ENCODE measurements at regions not wholly inside any gene's neighbourhood (a gene's known extent, or its start where the extent isn't known, plus 50 kb on each side); places are given as distances from the start of the nearest gene placed in this dataset.
A peak's percentile ranks its signal among the peaks of the same experiment; 100 is the strongest.
"Not testable (repeated sequence)": the region's sequence is repeated elsewhere in the genome, so short reads cannot be mapped to it uniquely, and the experiment has no call there.

DNA sequence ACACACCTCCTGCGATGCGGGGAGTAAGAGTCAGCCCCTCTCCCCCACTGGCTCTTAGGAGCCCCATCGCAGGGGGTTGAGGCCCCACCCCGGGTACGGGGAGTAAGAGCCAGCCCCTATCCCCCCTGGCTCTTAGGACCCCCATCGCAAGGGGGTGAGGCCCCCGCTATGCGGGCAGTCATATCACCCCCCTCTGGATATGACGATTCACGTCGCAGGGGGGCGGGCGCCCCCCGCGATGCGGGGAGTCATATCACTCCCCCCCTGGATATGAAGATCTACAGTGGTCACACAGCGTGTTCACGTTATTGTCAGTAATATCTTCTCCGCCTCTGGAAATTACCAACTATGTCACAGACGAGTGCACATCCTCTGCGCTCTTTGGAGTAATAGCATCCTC lies 61.1 kb downstream of the DEFB131A start:
- DNase-seq (ENCODE audit: extremely low read depth in 1 of 2, low read depth in 1 of 2): not testable (repeated sequence)

DNA sequence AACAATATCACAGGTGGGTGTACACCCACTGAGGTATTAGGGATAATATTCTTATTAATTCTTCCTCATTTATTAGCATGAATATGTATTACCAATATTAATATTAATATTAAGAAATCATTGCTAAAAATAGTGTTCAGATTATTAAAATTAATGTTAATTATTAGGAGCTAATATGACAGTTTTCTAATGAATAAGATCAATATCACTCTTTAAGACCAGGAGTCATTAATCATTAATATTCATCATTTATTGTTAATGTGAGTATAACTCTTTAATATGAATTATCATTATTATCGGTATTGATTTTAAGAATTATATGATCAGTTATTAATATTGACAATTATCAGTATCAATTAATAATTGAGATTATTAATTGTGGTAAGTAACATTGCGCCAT lies 62.5 kb downstream of the DEFB131A start:
- DNase-seq (ENCODE audit: extremely low read depth in 1 of 2, low read depth in 1 of 2): not testable (repeated sequence)

DNA sequence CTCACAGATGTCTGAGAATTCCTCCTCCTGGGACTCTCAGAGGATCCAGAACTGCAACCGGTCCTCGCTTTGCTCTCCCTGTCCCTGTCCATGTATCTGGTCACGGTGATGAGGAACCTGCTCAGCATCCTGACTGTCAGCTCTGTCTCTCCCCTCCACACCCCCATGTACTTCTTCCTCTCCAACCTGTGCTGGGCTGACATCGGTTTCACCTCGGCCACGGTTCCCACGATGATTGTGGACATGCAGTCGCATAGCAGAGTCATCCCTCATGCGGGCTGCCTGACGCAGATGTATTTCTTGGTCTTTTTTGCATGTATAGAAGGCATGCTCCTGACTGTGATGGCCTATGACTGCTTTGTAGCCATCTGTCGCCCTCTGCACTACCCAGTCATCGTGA lies 68.7 kb downstream of the DEFB131A start:
- DNase-seq (ENCODE audit: extremely low read depth in 1 of 2, low read depth in 1 of 2): not testable (repeated sequence)

DNA sequence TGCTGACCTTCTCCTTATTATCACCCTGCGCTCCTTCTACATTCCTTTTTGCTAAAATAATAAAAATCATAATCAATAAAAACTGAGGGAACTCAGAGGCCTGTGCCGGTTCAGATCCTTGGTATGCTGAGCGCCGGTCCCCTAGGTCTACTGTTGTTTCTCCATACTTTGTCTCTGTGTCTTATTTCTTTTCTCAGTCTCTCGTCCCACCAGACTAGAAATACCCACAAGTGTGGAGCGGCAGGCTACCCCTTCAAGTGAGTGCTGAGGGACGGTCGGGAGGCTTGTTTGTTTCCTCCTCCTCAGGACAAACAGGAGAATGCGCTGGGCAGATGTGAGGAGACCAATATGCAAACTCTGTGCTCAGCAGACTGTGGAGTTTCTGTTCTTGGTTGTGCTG lies 75.4 kb downstream of the DEFB131A start:
- not testable (repeated sequence) for DNase-seq (ENCODE audit: extremely low read depth in 1 of 2, low read depth in 1 of 2)

DNA sequence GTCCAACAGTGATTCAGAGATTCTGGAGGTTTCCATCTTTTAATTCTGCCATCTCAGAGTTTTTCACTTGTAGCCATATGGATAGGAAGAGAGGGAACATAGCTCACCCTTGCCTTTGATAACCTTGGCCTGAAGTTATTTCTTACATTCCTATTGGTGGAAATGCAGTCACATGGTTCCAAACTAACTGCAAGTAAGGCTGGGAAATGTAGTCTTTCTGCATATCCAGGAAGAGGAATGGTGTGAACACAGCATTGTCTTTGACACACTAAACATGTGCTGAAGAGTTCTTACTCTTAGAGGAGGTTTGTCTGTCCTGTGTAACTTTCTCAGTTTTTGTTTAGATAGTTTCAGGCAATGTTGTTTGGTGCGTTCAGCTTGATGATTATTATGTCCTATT lies 78.7 kb downstream of the DEFB131A start:
- not testable (repeated sequence) for DNase-seq (ENCODE audit: extremely low read depth in 1 of 2, low read depth in 1 of 2)

DNA sequence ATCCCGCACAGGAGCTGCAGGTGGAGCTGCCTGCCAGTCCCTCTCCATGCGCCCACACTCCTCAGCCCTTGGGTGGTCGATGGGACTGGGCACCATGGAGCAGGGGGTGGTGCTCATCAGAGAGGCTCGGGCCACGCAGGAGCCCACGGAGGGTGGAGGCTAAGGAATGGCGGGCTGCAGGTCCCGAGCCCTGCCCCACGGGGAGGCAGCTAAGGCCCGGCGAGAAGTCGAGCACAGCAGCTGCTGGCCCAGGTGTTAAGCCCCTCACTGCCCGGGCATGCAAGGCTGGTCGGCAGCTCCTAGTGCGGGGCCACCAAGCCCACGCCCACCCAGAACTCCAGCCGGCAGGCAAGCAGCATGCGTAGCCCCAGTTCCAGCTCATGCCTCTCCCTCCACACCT lies 80.2 kb downstream of the DEFB131A start:
- DNase-seq (ENCODE audit: extremely low read depth in 1 of 2, low read depth in 1 of 2): not testable (repeated sequence)

DNA sequence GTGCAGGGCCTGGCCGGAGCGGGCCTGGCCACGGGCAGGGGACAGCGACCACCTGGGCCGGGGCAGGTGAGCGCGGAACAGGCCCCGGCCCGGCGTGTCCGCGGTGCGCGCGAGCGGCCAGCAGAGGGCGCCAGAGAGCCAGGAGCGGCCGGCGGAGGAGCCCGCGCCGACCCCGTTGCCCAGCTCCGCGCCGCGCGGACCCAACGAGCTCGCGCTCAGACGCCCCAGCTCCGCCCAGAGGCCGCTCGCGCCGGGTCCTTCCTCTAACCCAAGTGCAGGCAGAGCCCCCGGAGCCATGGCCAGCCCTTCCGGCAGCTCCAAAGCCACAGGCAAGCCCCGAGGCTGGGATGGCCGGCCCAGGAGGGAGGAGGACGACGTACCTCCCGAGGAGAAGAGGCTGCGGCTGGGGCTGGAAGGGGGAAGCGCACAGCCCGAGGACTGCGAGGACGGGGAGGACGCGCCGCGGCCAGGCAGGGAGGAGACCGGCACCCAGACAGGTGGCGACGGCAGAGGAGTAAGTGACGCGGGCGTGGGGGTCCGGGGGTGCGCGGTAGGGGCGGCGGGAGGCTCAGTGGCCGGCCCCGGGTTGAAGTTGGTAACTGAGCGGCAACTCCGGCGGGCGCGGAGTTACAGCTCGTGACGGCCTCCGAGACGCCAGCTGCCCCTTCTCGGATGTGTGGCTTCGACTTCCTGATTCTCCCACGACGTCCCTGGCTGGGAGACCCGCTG lies 88.1 kb downstream of the DEFB131A start:
- peak; percentile 39 to 50 for DNase-seq (ENCODE audit: extremely low read depth in 1 of 2, low read depth in 1 of 2)

DNA sequence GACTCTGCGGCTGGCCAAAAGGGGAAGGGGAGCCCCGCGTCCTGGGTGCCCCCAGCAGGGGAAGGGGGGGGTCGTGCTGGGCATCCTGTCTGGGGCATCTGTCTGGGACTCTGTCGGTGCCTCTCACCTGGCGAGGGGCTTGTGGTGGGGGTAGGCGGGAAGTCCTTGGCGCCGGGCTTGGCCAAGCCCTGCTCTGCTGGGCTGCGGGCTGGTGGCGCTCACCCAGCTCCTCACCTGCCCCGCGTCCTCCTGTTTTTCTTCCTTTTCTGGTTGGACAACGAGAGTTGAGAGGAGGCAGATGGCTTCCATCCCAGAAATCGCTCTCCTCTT lies 88.6 kb downstream of the DEFB131A start:
- not testable (repeated sequence) for DNase-seq (ENCODE audit: extremely low read depth in 1 of 2, low read depth in 1 of 2)

DNA sequence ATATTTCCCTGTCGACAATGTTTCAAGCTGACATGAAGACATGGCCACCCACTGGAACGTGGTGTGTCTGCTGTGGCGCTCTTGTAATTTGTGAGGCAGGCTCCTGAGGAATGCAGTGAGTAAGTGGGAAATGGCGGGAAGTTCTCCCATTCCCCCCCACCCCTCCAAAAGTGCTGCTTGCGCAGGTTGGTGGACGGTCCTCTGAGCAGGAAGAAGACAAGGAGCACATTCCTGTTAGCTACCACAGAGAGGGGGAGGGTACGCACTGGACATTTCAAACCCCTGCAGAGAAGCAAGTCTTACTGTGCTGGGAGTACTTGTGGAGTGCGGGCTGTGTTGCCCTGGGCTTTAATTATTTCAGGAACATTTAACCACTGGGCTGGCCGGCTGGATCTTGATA lies 92.9 kb downstream of the DEFB131A start:
- DNase-seq (ENCODE audit: extremely low read depth in 1 of 2, low read depth in 1 of 2): not testable (repeated sequence)

DNA sequence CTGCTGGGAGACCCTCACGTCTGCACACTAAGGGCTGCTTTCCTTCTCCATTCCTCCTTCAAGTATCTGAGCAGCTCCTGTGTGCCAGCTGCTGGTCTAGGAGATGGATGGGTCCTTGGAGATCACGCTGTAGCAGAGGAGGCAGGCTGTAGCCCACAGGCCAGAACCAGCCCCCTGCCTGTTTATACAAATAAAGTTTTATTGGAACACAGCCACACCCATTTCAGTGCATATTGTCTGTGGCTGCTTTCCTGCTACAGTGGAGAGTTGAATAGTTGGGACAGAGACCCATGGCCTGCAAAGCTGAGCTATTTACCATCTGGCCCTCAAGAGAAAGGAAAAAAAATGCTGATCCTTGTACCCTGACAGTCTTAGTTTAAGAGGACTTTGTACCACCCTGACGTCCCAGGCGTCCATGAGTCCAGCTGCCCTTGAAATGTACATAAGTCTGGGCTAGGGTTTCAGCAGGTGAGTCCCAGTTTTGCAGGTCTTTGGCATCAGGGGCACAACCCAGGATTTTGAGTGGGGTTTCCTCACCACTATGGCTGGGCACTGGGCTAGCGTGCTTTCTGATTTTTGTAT lies 95.8 kb downstream of the DEFB131A start:
- DNase-seq (ENCODE audit: extremely low read depth in 1 of 2, low read depth in 1 of 2): not testable (repeated sequence)

DNA sequence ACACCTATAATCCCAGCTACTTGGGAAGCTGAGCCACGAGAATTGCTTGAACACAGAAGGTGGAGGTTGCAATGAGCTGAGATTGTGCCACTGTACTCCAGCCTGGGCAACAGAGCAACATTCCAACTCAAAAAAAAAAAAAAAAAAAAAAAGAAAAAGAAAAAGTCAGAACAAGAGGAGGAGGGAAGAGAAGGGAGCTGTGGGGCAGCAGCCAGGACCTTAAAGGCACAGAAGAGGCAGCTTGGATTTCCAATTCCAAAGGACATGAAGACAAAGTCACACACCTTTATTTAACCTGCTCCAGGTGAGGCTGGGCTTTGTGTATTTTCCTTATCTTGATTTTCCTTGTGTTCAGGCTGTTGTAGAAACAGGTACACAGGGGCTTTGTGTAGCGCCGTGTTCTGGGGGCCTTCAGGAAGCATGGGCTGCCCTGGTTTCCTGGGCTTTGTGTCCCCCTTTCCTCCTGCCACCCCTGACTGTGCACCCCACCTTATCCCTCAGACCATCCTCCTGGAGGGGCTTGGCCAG lies 97.2 kb downstream of the DEFB131A start:
- DNase-seq (ENCODE audit: extremely low read depth in 1 of 2, low read depth in 1 of 2): not testable (repeated sequence)

DNA sequence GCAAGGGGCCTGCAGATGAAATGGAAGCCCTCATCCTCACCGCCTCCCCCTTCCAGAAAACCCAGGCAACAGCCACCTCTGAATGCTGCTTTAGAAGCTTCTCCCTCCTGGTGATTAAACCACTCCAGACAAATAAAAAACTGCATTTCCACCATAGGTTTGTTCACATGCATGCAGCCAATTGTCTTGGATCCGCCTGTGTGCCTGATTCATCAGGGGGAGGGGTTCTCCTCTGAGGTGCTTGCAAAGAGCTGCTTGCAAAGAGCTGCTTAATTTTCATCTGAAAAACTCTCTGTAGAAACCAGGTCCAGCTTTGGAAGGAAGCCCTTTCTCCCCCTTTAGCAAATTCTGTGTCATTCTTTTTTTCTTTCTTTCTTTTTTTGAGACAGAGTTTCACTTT lies 100.6 kb downstream of the DEFB131A start:
- DNase-seq (ENCODE audit: extremely low read depth in 1 of 2, low read depth in 1 of 2): not testable (repeated sequence)

DNA sequence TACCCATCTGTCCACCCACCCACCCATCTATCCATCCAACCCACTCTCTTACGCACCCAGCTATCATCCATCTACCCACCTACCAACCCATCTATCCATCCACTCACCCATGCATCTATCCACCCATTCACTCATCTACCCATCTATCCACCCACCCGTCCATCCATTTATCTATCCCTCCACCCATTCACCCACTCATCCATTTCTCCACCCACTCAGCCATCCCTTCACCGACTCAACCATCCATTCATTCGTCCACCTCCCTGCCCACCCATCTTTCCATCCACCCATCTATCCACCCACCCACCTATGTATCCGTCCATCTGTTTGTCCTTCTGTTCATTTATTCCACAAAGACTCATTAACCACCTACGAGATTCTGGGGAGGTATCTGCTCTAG lies 103.3 kb downstream of the DEFB131A start:
- DNase-seq (ENCODE audit: extremely low read depth in 1 of 2, low read depth in 1 of 2): not testable (repeated sequence)

DNA sequence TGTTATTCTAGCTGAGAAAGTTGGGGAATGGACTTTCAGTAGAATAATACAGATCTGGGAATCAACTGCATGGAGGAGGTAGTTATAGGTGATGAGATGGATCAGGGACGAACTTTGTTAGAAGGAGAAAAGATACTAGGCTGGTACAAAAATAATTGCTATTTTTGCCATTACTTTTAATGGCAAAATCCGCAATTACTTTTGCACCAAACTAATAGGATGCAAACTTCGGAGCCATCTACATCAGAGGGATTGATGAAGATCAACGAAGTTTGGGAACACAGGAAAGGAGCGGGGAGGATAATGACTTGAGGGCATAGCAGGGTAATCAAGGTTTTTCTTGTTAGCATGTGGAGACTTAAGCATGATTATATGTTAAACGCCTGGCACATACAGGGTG lies 111.9 kb downstream of the DEFB131A start:
- DNase-seq (ENCODE audit: extremely low read depth in 1 of 2, low read depth in 1 of 2): not testable (repeated sequence)

DNA sequence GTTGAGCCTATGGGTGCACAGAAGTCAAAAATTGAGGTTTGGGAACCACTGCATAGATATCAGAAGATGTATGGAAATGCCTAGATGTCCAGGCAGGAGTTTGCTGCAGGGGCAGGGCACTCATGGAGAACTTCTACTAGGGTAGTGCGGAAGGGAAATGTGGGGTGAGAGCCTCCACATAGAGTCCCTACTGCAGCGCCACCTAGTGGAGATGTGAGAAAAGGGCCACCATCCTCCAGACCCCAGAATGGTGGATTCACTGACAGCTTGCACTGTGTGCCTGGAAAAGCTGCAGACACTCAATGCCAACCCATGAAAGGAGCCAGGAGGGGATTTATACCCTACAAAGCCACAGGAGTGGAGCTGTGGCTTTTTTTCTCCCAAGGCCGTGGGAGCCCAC lies 133.7 kb downstream of the DEFB131A start:
- not testable (repeated sequence) for DNase-seq (ENCODE audit: extremely low read depth in 1 of 2, low read depth in 1 of 2)

DNA sequence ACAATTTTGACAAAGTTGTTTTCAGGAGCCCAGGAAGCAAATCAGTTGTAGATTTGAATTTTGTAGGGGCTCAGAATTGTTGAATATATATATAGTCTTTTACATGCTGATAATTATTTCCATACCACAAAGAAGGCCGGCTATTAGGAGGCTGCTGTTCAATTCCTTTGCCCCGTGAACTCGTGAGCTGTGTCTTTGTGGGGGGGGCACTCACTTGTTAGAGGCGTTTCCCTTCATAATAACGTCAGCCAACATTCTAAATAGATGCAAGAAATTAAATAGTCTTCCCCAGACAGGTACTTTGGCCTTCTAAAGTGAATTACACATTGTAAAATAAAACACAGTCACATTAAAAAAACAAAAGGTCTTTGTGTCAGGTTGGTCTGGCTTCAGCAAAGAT lies 138.7 kb downstream of the DEFB131A start:
- not testable (repeated sequence) for DNase-seq (ENCODE audit: extremely low read depth in 1 of 2, low read depth in 1 of 2)

DNA sequence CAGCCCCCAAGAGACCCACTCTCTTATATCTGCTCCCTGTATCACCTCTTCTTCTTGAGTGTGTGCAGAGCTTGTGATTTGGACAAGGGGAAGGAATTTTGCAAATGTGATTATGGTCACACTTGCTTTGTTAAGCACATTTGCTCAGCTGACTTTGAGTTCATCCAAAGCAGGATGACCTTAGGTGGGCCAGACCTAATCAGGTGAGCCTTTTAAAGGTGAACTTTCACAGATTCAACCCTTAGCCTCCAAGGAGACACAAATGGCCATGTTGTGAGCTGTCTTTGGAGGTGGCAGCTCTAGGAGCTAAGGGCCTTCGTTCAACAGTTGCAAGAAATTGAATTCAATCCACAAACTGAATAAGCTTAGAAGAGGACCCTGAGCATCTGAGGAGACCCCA lies 147.8 kb downstream of the DEFB131A start:
- DNase-seq (ENCODE audit: extremely low read depth in 1 of 2, low read depth in 1 of 2): no peak

DNA sequence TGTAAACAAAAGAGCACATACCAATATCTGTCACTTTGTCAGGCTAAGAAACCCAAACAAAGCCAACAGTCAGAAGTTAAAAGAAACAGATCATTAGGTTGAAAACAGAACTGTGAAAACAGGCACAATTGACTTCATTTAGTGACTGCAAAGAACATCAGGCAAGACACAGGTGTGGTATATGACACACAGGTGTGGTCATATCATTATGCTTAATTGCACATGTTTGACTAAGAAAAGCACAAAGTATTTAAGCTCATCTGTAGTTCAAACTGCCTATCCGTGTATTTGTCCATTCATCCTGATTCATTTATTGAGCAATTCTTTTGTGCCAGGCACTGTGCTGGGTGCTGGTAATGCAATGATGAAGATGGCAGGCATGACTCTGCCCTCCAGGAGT lies 150.7 kb downstream of the DEFB131A start:
- no peak for DNase-seq (ENCODE audit: extremely low read depth in 1 of 2, low read depth in 1 of 2)

DNA sequence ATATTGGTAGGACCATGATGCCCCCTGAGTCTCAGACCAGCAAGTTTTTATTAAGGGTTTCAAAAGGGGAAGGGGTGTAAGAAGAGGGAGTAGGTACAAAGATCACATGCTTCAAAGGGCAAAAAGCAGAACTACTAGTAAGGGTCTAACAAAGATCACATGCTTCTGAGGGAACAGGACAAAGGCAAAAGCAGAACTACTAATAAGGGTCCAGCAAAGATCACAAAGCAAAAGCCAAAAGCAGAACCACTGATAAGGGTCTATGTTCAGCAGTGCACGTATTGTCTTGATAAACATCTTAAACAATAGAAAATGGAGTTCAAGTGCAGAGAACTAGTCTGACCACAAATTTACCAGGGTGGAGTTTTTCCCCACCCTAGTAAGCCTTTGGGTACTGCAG lies 151.3 kb downstream of the DEFB131A start:
- not testable (repeated sequence) for DNase-seq (ENCODE audit: extremely low read depth in 1 of 2, low read depth in 1 of 2)

DNA sequence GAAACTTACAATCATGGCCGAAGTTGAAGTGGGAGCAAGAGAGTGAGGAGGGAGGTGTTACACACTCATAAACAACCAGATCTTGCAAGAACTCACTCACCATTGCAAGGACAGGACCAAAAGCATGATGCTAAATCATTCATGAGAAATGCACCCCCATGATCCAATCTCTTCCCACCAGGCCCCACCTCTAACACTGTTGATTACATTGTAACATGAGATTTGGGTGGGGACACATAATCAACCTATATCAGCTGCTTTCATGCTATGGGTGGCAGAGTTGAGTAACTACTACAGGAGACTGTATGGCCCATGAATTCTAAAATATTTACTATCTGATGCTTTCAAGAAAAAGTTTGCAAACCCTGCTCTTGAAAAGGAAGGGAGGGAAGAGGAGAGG lies 155.1 kb downstream of the DEFB131A start:
- DNase-seq (ENCODE audit: extremely low read depth in 1 of 2, low read depth in 1 of 2): no peak

DNA sequence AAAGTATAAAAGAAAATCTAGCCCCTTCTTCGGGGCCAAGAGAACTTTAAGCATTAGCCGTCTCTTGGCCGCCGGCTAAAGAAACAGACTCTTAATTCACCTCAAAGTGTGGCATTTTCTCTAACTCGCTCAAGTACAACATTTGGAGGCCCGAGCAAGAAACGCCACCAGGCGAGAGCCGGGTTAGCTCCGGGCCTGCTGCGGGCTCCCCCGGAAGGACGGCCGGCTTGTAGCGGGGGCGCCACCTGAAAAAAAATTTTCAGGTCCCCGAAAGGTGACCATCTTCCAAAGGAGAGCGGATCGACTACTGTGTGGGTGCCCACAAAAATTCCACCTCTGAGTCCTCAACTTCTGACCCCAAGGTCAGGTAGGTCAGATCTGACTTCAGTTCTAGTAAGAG lies 156.0 kb downstream of the DEFB131A start:
- no peak for DNase-seq (ENCODE audit: extremely low read depth in 1 of 2, low read depth in 1 of 2)

DNA sequence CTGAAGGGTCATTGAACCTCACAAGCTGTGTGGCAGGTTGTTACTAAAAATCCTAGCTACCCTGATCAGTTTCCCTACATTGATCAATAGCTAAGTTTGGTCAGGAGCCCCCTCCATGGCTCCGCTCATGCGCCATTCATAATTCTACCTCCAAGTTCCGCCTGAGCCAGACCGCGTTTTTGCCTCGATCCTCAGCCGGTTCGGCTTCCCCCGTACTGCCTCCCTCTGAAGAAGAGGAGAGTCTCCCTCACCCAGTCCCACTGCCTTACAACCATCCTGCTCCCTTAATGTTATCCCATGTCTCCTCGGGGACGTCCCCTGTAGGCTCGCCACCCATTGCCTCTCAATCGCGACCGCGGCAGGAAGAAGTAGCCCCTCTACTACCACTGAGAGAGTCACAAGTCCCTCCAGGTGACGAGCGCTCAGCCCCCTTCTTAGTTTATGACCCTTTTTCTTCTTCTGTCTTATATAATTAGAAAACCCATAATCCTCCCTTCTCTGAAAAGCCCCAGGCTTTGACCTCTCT lies 158.2 kb downstream of the DEFB131A start:
- DNase-seq (ENCODE audit: extremely low read depth in 1 of 2, low read depth in 1 of 2): no peak

Data from stimulated activated CD8-positive, alpha-beta memory T cell treated with anti-CD3 and anti-CD28 coated beads, Interleukin-7, amount 100 ng/mL, for 48 hours (primary cell).